ENCODE measurements at regions not wholly inside any gene's neighbourhood (a gene's known extent, or its start where the extent isn't known, plus 50 kb on each side); places are given as distances from the start of the nearest gene placed in this dataset.

DNA sequence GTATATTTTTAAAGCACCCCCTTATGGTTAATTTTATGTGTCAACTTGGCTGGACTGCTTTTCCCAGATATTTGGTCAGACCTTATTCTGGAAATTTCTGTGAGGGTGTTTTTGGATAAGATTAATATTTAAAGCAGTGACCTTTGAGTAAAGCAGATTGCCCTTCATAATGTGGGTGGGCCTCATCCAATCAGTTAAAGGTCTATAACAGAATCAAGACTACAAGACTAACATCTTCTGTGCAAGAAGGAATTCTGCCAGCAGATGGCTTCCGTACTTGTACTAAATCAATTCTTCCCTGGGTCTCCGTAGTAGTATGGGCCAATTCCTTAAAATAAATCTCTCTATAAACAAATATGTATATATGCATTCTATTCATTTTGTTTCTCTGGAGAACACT is 257.6 kb downstream of the ETNK1 start:
- Histone ChIP-seq H4K20me1 (ENCODE audit: control insufficient read depth, insufficient read depth, insufficient read length) (no peaks in the 10 kb centered on the region), H3K23ac (ENCODE audit: insufficient read length, low read depth, low read length) (no peak overlapping the region), H3T11ph (ENCODE audit: low read length) (no peak overlapping the region), H3K9ac (ENCODE audit: extremely low read depth, insufficient read length, low read length) (no peak overlapping the region), H2BK15ac (ENCODE audit: low read depth, low read length) (no peak overlapping the region), H3K79me1 (ENCODE audit: insufficient read depth, low read depth, low read length, poor library complexity, severe bottlenecking) (no peaks in the 10 kb centered on the region), H2BK120ac (ENCODE audit: low read depth, low read length, poor library complexity, severe bottlenecking) (no peak overlapping the region), H3K4me1 (ENCODE audit: insufficient read depth, low read length) (no peaks in the 10 kb centered on the region), H4K5ac (ENCODE audit: insufficient read length, low read depth, low read length) (no peak overlapping the region), H3K27ac (ENCODE audit: insufficient read length, low read depth, low read length) (no peak overlapping the region), H3K23me2 (ENCODE audit: insufficient read length, low read depth, low read length, poor library complexity, severe bottlenecking) (no peaks in the 10 kb centered on the region), H3K14ac (ENCODE audit: insufficient read depth, low read length) (no peak overlapping the region), H2BK20ac (ENCODE audit: low read depth, low read length, poor library complexity, severe bottlenecking) (no peak overlapping the region), H3K56ac (ENCODE audit: insufficient read length, low read depth, low read length) (no peak overlapping the region), H3K27me3 (ENCODE audit: insufficient read depth, low read length) (no peaks in the 10 kb centered on the region), H3K79me2 (ENCODE audit: insufficient read depth, low read length) (no peaks in the 10 kb centered on the region), H4K8ac (replicated peaks; ENCODE audit: insufficient read length, low read depth, low read length) (no peak overlapping the region), H2AK5ac (ENCODE audit: insufficient read length, low read length) (no peak overlapping the region), H3K4me2 (ENCODE audit: insufficient read depth, insufficient read length, low read length) (no peak overlapping the region), H3K18ac (ENCODE audit: insufficient read length, low read depth, low read length) (no peak overlapping the region), H3K4ac (ENCODE audit: low read depth, low read length) (no peak overlapping the region), H2AFZ (ENCODE audit: low read length) (no peak overlapping the region), H3K9me3 (ENCODE audit: control insufficient read depth, low read depth, low read length) (no peaks in the 10 kb centered on the region), H2BK12ac (ENCODE audit: insufficient read length, low read depth, low read length) (no peak overlapping the region), H4K91ac (ENCODE audit: insufficient read length, low read depth, low read length) (no peak overlapping the region), H2BK5ac (ENCODE audit: insufficient read length, low read length) (no peak overlapping the region)
- TF ChIP-seq, protein P1, sequence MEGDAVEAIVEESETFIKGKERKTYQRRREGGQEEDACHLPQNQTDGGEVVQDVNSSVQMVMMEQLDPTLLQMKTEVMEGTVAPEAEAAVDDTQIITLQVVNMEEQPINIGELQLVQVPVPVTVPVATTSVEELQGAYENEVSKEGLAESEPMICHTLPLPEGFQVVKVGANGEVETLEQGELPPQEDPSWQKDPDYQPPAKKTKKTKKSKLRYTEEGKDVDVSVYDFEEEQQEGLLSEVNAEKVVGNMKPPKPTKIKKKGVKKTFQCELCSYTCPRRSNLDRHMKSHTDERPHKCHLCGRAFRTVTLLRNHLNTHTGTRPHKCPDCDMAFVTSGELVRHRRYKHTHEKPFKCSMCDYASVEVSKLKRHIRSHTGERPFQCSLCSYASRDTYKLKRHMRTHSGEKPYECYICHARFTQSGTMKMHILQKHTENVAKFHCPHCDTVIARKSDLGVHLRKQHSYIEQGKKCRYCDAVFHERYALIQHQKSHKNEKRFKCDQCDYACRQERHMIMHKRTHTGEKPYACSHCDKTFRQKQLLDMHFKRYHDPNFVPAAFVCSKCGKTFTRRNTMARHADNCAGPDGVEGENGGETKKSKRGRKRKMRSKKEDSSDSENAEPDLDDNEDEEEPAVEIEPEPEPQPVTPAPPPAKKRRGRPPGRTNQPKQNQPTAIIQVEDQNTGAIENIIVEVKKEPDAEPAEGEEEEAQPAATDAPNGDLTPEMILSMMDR (conservative IDR thresholded peaks at IDR 0.05): no peak; the same call in 2 of the 3 replicates
- no peak overlapping the region for H3K4me3 Mint-ChIP-seq
- H3K36me3 Mint-ChIP-seq (ENCODE audit: insufficient read depth in 1 of 3, low read depth in 3 of 3): no peaks in the 10 kb centered on the region
- no peak overlapping the region for H3K27ac Mint-ChIP-seq
- H3K9me3 Mint-ChIP-seq: no peaks in the 10 kb centered on the region
- H3K4me1 Mint-ChIP-seq: 0 out of 4 replicates have a peak, but pooled peaks cover 0 to 4% of the 10 kb centered on the region in 2 experiments
- no peak for DNase-seq
- no peaks in the 10 kb centered on the region for H3K27me3 Mint-ChIP-seq (ENCODE audit: low read depth)
- no CpG with 5 or more reads among the region's 2 CpGs for WGBS (ENCODE audit: extremely low coverage, insufficient read length, low lambda C conversion rate)
